RCC 7860 (cell line): ENCODE measurements at regions not wholly inside any gene's neighbourhood (a gene's known extent, or its start where the extent isn't known, plus 50 kb on each side); places are given as distances from the start of the nearest gene placed in this dataset.
"Not testable (repeated sequence)": the region's sequence is repeated elsewhere in the genome, so short reads cannot be mapped to it uniquely, and the experiment has no call there.

Source experiments
- DNase-seq: peaks from one replicate; pipeline ENCODE4 v3.0.0-alpha.2; 2015; ENCODE audit warnings: low spot score
- FAIRE-seq: peaks from 2 replicates; lab custom pipeline; 2012; peaks lifted over from hg19 to GRCh38; lab: Jason Lieb, UNC

DNA sequence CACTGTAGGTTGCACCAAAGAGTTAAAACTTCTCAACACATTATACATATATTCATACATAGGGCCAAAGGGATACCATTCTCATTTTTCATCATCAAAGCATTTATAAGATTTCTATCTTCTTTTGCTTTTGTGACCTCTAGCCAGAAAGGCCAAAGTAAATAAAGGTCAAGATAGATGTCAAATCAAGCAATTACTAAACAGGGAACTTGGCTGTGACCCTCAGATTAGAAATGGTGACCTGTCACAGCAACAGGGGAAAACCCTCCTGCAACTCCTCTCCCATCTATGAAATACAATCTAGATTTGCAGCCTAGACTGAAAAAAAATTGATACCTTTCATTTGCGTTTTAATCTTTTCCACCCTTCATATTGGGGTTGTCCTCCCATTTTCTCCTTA lies 225.6 kb upstream of the FAM241A start:
- FAIRE-seq (no peak), DNase-seq (no peak)

DNA sequence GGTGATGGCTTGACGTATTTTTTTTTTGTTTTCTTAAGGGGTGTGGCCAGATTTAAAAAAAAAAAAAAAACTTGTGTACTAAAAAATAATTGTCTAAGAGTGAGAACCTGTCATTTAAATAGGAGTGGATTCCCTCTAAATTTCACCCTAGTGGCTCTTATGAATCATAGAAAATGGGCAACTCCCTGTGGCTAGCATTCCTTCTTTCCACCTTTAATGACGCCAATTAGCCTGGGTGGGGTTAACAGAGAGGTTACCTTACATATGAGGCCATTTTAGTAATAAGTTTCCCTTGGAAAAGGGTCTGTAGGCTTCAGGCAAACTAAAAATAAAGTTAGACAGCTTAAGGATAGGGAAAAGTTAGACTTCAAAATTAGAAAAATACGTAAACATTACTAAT lies 223.5 kb upstream of the FAM241A start:
- FAIRE-seq (no peak), DNase-seq (no peak)

DNA sequence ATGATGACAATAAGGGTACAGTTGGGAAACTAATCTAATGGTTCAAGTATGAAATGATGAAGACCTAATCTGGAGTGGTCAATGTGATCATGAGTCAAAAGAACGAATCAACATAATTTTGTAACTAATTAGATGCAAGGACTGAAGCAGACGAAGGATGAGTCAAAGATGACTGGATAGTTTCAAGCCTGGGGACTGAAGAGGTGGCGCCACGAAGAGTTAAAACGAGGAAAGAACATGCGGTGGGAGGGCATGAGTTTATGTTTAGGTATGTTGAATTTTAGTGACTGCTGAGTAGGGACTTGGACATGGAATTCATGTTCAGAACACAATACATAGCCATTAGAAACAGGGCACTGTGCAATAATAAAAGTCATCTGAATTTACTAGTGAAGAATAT lies 221.5 kb upstream of the FAM241A start:
- DNase-seq (no peak), FAIRE-seq (no peak)

DNA sequence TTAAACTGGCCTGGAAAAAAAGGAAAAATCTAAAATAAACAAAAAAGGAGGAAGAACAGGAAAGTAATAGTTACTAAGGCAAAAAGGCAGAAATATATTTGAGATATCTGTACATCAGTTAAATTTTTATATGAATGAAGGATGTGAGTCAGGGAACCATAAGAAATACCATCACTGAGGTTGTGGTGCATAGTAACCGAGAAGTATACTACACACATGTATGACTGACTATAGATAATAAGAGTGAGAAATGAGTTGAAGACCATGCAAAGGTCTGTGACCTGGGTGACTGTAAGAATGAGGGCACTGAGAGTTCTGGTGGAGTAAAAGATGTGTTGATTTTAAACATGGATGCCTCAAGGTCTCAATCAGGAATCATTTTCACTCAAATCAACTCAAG lies 220.6 kb upstream of the FAM241A start:
- no peak for FAIRE-seq

DNA sequence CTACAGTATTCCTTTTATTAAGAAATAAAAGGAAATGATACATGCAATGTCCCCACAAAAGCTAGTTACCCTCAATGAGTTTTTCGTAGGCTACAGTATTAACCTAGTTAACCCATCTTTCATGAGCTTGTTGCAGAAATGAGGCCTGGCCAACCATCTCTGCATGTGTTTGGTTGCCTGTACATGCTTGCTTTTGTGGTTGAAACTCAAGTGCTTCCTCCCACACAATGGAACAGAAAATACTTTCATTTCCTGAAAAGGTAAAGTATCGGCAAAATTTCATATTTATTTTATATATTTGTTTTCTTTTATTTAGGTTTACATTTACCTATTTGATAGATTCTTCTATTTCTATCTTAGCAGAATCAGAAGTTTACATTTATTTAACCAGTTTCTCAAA lies 214.6 kb upstream of the FAM241A start:
- no peak for FAIRE-seq
- DNase-seq: no peak

More for the DNA sequence above, 220.6 kb upstream of the FAM241A start:
- DNase-seq: no peak

DNA sequence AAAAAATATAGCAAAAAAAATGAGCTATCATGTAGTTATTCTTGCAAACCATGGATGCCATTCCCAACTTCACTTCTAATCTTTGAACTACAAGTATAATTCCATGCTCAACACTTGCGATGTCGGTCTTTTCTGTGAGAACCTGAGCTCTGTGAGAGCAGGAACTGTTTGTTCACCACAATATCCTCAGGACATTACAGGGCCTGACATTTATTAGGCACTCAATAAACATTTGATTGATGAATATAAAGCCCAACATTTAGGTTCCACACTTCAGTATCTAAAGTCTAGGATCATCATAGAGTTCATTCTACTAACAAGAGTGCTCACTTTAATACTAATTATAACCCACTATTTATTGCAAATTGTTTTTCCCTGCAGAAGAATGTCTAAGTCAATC lies 211.6 kb upstream of the FAM241A start:
- DNase-seq (no peak), FAIRE-seq (no peak)

DNA sequence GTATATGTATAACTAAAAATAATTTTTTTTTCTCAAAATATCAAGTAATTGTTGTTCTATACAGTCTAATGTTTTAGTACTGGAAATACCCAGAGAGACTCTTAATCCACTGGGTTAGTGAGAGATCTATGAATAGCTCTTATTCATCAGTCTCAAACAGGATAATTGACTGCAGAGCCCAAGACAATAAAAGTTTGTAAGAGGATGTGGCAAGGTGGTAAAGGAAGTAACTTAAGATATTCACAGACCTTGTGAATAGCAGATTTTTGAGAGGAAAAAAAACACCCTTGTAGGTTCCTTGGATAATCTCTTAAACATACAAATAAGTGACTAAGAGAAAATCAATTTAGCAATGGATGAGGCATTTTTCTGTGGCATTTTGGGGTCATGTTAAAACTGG lies 210.9 kb upstream of the FAM241A start:
- FAIRE-seq (no peak), DNase-seq (no peak)

DNA sequence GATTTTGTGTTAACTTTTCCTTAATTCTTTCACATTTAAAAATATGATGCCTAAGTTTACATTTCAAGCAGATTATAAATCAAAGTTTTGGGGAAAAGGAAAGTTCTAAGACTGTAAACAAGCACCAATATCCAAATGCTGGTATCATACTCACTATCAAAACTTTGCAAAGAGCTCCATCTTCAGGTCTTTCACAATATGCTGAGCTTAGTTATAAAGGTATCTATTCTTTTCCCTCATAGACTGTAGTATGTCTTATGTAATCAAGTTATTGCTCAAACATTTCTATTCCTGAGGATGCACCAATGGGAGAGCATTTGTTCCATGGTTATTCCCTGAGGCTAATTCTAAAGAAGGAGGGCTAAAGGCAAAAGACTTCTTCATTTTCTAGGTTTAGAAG lies 207.9 kb upstream of the FAM241A start:
- DNase-seq: no peak
- FAIRE-seq: no peak

DNA sequence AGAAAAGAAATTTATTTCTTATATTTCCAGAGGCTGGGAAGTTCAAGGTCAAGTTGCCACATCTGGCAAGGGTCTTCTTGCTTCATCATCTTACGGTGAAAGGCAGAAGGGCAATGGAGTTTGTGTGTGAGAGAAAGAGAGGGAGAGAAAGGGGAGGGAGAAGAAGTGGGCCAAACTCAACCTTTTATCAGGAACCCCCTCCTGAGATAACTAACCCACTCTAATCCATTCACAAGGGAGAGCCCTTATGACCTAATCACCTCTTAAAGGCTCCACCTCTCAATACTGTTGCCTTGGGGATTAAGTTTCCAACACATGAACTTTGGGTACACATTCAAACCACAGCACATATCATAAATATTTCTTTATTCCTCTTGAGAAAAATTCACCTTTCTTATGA lies 203.3 kb upstream of the FAM241A start:
- DNase-seq (no peak), FAIRE-seq (no peak)

DNA sequence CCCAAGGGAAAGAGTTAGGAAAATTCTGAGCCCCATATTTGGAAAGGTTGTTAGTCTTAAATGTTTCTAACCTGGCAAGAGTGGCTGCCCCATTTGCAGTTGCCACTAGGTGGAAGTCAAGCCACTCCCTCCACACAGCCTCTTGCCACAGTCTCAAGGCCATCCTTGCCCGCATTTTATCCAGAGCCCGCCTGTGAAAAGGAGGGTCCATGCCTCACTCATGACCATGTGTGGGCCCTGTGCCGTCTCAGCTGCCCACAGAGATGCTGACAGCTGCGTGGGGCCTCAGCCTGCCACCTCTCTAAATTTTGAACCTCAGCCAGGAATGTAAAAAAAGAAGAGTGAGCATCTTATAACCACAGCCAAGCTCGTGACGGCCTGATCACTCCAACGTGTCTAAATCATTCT lies 201.5 kb upstream of the FAM241A start:
- DNase-seq (peak; percentile 14), FAIRE-seq (no peak)

DNA sequence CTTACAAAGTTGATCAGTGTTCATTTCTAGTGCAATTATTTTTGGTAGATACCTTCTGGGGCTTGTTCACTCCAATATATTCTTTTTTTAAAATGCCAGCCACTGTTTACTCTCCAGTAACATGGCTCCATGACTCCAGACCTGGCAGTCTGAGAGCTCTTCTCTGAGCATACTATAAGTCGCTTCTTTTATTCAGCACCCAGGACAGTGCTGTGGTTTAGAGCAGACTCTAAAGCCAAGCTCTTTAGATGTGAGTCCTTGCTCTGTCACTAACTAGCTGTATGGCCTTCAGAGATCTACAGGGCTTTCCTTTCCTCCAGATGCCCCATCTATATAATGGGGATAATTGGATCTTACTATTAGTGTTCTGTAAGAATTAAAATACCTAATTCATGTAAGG lies 200.2 kb upstream of the FAM241A start:
- FAIRE-seq (no peak), DNase-seq (no peak)

DNA sequence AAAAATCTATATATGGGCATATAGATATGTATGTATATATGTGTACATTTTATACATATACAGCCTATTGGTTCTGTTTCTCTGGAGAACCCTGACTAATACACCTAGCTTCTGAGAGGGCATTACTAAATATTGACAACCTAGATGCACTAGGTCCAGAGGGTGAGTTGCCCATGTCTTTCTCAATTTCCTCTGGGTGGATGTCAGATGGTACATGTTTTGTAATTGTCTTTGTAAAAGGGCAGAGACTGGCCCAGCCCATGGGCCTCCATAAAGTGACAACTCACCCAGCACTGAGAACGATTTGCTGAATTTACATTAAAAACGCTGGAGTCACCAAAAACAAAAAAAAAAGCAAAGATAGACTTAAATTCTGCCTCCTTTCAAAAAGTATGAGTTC lies 198.5 kb upstream of the FAM241A start:
- DNase-seq (no peak), FAIRE-seq (no peak)

DNA sequence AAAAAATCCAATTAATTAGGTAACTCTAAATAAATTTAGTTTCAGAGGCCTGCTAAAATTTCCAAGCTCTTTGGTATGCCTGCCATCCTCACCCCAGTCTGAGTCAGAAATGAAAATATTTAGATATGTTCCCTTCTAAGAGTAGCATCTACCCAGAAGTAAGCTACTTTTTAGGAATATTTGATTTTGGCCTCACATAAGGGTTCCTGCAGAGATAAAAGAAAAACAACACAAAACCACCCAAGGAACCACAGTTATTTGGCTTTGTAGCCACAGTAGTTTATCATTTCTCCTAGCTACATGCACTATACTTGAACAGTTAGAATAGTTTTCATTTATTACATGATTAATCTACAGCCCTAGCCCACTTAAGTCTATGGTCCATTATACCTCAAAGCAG lies 192.6 kb upstream of the FAM241A start:
- FAIRE-seq: no peak
- no peak for DNase-seq

DNA sequence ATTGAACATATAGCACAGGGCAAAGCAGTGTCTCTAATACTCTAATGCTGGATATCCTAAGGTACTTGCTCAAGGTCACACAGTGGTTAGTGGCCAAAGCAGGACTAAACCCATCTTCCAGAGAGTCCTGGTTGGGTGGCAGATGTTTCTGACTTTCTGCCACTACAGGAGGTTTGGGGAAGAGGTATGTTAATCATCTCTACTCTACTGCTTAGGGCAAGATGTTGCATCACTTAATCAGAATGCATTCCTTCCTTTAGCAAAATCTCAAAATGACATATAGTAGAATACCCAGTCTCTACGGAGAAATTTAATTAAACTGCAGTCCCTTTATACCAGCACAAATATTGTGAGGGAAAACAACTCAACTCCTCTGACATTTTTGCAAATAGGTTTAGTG lies 190.7 kb upstream of the FAM241A start:
- no peak for DNase-seq
- no peak for FAIRE-seq

DNA sequence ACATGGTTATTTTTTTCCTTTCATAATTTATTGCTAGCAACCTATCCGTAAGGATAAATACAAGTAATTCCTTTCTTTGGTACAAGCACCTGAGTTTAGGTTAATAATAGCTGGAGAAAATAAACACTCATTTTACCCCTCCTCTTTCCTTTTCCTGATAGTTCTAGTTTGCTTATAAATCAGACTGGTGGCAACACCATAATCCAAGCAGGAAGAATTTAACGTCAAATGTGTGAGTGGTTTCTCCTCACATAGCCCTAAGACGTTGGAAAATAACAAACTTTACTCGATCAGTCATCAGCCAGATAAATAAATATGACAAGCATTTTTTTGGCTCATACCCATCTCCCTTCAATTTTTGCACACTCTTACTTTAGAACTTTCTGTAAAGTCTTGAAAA lies 190.3 kb upstream of the FAM241A start:
- FAIRE-seq: no peak
- DNase-seq: no peak

DNA sequence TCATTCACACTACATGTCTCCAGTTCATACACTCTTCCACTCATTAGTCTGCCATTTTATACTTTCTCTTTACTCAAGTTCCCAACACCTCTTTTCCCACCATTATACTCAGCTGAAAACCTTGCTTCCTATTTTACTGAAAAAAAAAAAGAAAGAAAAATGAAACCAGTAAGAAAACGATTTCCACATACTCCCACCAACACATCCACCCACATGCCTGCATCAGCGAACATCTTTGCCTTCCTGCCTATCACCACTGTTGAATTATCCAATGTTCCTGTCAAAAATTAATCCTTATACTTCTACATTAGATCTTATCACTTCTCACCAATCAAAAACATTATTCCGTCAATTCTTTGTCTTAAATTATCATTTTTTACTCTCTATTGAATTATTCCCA lies 188.1 kb upstream of the FAM241A start:
- FAIRE-seq (no peak), DNase-seq (no peak)

DNA sequence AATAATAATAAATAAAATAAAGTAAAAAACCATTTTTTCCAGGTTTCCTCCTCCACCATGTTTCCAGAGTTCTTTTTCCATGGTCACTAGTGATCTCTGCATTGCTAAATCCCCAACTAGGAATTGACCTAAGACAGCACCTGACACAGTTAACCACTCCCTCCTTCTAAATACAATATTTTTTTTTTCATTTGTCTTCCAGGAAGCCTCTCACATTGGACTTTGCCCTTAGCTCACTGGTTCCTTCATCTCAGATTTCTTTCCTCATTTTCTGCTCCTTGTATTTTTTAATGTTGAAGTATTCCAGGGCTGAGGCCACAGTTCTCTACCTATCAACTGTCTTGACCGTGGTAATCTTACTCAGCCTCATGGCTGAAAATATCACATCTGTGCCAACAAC lies 187.3 kb upstream of the FAM241A start:
- FAIRE-seq: no peak
- DNase-seq: no peak

DNA sequence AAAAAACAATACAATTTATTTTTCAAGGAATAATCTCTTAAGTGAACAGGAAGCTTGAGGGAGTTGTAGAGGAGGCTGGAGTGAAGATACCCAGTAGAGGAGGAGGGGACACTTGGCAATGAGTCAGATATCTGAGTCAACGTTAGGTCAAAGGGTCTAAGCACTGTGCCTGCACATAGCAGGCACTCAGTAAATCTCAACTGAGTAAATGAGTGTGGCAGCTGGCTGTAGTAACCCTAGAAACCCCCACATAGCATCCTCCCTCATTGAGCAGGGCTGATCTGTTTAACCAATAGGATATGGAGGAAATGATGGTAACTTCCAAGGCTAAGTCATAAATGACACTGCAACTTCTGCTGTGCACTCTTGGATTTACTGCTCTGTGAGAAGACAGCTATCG lies 186.0 kb upstream of the FAM241A start:
- DNase-seq (peak; percentile 90), FAIRE-seq (peak; percentile 91)

DNA sequence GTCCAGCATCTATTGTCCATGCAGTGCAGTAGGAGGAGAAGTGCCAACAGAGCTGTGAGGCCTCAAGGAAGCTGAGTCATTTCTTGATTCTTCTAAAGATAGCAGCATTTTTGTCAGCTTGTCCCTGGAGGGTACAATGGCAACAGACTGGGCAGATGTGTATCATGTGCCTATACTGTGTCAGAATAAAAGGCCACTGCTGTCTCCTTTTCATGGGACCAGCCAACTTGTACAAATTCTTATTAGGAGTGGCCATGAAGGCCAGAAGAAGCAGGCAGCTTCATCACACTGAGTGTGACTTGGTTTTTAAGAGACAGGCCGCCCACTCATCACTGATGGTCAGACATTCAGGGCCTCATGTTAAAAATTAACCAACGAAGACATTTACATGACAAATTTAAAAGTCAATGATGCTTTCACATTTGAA lies 185.0 kb upstream of the FAM241A start:
- DNase-seq: peak; percentile 47
- no peak for FAIRE-seq

DNA sequence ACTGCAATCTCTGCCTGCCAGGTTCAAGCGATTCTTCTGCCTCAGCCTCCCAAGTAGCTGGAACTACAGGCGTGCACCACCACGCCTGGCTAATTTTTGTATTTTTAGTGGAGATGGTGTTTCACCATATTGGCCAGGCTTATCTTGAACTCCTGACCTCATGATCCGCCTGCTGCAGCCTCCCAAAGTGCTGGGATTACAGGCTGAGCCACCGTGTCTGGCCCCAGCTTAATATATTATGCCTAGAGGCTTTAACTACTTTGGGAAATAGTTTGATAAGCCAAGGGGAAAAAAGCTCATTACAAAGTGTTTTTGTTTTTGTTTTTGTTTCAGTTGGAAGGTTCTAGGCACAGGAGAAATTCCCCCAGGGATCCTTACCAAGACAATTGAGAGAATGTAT lies 184.2 kb upstream of the FAM241A start:
- not testable (repeated sequence) for DNase-seq, FAIRE-seq

DNA sequence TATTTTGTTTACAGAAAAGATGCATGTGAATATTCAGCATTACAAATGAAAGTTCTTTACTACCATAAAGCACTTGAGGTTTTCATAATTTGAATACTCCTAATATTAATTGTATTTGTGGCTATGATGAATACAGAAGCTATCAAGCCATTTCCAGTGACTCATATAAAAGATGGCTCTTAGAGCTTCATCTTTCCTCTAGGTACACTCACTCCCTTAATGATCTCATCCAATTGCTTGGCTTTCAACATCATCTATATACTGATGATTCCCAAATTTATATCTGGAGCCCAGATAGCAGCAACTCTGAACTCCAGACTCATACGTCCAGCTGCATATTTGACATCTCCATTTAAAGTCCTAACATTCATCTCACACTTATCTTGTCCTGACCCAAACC lies 183.4 kb upstream of the FAM241A start:
- no peak for FAIRE-seq
- no peak for DNase-seq

DNA sequence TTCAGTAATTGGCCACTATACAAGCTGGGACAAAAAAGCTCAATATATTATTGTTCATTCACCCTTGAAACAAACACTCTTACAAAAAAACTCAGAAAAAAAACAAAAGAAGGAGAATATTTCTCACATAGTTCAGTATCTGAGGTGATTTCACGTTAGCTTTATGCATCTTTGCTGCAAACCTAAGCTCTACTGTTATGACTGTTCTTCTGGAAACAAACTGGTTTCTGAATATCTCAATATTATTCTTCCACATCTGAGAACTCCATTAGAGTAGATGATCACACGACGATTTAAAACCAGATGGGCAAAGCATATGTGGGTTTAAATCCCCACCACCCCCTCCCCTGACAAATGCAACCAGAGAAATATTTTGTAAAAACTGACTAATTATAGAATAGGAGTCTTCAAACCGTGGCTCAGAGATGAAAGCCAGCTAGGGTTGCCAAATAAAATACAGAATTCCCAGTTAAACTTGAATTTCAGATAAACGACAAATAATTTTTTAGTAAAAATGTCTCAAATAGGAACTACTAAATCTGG lies 182.0 kb upstream of the FAM241A start:
- DNase-seq: no peak
- no peak for FAIRE-seq

DNA sequence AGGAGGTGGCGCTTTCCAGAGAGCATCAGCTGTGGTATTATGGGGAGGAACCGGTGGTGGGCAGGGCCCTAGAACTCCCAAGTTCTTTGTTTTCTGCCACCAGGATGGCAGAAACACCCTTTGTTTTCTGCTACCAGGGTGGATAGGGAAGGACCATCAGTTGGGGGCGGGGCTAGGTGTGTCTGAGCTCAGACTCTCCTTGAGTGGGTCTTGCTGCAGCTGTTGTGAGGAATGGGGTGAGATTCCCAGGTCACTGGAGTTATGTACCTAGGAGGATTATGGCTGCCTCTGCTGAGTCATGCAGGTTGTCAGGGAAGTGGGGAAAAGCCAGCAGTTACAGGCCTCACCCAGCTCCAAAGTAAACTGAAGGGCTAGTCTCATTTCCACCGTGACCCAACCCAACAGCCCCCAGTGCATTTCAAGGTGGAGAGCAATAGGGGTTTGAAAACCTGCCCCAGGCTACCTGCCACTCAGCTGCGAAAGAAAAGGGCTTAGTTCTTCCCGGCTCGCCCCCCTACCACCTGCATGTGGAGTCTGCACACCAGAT lies 167.8 kb upstream of the FAM241A start:
- FAIRE-seq (no peak), DNase-seq (no peak)
